CD4-positive, alpha-beta T cell treated with Interleukin-6 for 4 hours (primary cell): ENCODE measurements at regions not wholly inside any gene's neighbourhood (a gene's known extent, or its start where the extent isn't known, plus 50 kb on each side); places are given as distances from the start of the nearest gene placed in this dataset.
"Not testable (repeated sequence)": the region's sequence is repeated elsewhere in the genome, so short reads cannot be mapped to it uniquely, and the experiment has no call there.

Experiments used
- DNase-seq: peaks from one replicate; pipeline ENCODE4 v3.0.0-alpha.2; 2020; ENCODE audit warnings: mixed read lengths

DNA sequence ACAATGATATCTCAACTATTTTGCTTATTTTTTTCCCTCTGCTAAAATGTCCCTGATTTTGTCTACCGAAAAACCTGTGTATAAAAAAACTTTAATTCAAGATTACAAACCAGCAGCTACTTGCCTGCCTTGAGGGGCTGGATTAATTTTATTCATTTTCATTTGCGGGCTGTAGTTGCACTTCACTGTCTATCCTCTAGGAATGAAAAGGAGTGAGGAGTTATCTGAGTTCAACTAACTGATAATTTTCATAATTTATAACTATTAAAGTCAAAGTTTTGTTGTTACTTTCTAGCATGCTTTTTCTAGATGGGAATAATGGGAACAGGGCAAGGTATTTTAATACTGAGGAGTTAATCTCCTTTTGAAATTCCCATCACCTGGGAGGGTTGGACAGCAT is 50.3 kb upstream of the AGTPBP1 start:
- DNase-seq: not testable (repeated sequence)

DNA sequence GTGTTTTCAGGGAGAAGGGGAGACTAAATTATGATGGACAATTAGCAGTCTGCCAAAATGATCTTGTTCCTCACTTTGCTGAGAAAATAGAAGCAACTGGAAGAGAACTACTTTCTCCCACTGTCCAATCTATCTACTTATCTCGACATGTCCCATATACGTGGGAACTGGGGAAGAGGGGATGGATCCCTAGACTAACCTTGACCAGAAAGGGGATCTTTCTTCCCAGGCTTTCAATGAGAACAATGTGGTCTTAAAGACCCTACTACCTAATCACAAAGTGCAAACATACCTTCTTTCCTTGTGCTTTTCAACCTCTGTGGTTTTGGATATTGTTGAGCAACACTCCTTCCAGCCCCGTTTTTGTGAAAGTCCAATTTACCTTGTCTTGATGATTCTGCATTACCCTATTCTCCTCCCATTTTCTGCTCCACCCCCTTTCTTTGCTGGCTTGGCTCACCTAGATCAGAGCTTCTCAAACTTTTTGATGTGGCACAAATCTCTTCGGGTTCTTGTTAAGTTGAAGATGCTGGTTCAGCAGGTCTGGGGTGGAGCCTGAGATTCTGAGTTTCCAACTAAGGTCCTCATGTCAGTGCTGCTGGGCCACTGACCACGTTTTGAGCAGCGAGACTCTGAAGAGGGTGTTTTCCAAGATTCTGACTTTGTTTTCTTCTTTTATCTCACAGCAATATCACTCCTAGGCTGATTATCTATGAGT is 61.4 kb upstream of the AGTPBP1 start:
- DNase-seq: peak; percentile 55

DNA sequence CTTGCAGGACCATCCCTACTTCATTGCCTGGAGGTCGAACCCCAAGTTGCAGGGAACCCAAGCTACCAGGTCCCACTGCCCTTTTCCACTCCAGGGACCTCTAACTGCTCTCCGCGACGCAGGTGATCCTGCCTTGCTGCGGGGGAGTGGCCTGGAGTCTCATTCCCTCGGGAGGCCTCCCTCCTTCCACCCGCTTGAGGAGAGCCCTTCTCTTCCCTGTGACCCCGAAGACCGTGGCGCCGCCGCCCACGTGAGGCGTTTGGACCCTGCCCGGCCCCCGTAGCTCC is 63.0 kb upstream of the AGTPBP1 start:
- DNase-seq: not testable (repeated sequence)

DNA sequence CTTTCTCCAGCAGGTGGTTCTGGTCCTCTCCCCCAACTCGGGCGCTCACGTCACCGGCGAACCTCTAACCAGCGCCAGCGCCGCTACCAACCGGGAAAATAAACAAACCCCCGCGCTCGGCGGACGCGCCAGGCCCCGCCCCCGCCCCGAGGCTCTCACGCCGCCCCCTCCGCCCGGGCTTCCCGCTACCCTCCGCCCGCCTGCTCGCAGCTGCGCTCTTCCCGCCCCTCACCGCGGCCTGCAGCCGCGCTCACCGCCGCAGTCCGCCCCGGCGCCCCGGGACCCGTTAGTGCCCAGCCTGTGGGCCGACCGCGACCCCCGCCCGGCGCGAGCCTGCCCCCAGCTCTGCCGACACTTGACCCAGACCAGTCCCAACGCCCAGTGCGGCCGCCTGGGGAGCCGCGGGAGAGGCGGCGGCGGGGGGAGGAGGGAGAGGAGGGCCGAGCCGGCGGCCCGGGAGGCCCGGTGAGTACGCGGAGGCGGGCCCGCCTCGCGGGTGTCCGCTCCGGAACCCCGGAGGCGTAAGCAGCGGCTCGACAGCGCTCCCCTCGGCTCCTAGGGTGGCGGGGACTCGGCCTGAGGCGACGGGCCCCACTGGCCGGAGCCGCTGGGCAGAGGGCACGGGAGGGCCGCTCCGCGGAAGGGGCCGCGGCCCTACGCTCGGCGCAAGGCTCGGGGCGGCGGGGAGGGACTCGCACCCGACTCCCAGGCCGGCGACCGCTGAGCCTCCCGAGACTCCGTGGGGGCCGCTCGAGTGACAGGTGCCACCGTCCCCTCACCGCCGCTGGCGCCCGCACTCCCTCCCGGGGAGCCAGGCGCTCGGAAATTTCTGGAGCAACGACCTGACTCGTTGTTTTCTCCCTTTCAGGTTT is 63.6 kb upstream of the AGTPBP1 start:
- DNase-seq: peak; percentile 89

GRCh38 chr9:85808329-85808728 is 66.6 kb upstream of the AGTPBP1 start:
- DNase-seq: not testable (repeated sequence)

- not testable (repeated sequence) for DNase-seq
These were observed 71.6 kb upstream of the AGTPBP1 start for GRCh38 chr9:85813388-85813787.

DNA sequence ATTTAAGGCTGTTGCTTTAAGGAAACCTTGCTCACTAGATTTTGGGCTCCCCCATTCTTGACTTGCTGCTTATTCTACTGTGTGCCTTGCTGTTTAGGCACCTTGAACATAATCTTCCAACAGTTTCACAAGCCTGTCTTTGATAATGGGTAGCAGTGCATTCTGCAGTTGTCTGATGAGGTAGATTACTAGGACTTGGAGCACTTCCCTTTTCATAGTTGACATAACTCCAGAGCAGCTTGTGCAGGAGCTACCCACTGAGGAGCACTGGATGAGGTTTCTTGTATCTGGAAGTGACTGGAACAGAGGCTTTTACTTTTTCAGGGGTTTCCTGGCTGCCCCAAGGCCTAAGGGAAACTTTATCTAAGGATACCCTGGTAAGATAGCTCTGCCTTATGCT is 73.0 kb upstream of the AGTPBP1 start:
- not testable (repeated sequence) for DNase-seq

GRCh38 chr9:85818971-85819370 is 77.2 kb upstream of the AGTPBP1 start:
- DNase-seq: not testable (repeated sequence)

- not testable (repeated sequence) for DNase-seq
These were observed 78.8 kb upstream of the AGTPBP1 start for GRCh38 chr9:85820598-85820997.

GRCh38 chr9:85824949-85825348 is 83.2 kb upstream of the AGTPBP1 start:
- not testable (repeated sequence) for DNase-seq

DNA sequence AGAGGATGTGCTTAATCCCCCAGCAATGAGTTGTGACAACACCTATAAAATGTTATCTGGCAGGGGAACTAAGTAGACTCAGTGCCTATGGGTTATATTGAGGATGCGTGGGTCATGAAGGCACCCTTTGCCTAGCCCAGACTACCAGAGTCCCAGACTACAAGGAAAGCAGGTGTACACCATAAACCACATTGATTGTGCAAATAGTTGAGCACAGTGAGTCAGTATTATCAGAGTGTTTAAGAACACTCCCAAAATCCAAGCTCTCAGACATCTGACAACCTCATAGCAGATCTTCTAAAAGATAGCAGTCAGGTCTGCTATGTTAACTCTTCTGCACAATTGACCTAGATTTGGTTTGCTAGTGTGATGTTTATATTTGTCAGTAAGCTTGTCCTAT is 92.8 kb upstream of the AGTPBP1 start:
- not testable (repeated sequence) for DNase-seq

GRCh38 chr9:85843949-85844348 is 97.0 kb upstream of the NAA35 start:
- not testable (repeated sequence) for DNase-seq

GRCh38 chr9:85847782-85848181 is 93.2 kb upstream of the NAA35 start:
- DNase-seq: not testable (repeated sequence)

DNA sequence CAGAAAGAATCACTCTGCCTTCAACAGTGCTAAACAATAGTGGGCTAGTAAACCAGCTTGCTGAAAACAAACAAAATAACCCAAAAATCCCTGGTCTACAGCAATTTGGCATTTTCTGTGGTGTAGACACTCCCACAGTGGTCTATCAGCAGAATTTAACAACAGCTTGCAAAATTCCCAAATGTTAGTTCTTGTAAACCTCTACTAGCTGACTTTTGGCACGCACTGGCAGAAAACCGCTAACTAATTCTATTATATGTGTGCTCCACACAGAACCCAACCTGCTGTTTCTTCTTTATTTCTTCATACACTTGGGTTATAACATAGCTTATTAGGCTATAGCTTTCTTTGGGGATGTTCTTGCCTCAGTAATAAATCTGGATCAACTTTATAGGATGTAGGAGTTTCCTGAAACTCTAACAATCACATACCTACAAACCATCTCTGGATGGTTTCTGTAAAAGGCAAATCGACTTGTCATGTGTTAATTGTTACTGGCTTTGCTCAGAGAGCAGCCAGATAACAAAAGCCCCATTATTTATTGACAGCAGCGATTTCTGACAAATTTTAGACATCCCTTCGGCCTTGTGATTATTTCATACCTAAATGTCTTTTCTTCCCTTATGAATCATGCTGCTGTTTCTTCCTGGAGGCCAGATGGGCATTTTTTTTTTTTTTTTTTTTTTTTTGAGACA is 82.7 kb upstream of the NAA35 start:
- no peak for DNase-seq

DNA sequence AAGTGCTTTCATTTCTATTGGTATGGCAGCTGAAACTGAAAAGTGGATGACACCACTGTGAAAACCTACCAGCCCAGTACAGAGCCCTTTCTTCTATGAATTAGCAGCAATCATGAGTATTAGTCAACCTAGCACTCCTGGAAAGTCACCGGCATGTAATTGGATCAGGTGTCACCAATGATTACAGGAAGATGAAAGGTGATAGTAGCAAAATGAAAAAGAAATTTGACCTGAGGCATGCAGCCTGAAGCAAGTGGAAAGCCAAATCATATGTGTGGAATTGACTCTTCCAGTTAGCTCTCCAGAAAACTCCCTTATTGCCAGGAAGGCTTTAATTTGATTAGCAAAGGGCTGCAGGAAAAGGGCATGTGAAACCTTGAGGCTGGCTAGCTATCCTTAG is 81.2 kb upstream of the NAA35 start:
- no peak for DNase-seq

GRCh38 chr9:85861882-85862281 is 79.1 kb upstream of the NAA35 start:
- DNase-seq: not testable (repeated sequence)

- DNase-seq: no peak
These were observed 77.1 kb upstream of the NAA35 start for GRCh38 chr9:85863875-85864274.

DNA sequence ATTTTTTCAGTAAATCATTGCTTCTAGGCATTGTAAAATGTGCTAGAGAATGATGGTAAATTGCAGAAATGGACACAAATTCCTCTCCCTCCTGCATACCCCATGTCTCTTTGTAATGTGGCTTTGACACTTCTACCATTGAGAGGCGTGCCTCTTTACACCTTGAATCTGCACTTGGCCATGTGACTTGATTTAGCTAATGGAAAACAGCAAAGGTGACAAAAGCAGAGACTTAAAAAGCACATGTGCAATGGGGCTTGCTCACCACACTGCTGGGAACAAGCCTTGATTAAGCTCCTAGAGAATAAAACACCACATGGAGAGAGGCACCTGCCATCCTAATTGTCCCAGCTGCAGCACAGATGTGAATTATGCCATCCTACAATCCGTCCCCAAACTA is 69.9 kb upstream of the NAA35 start:
- DNase-seq: no peak

DNA sequence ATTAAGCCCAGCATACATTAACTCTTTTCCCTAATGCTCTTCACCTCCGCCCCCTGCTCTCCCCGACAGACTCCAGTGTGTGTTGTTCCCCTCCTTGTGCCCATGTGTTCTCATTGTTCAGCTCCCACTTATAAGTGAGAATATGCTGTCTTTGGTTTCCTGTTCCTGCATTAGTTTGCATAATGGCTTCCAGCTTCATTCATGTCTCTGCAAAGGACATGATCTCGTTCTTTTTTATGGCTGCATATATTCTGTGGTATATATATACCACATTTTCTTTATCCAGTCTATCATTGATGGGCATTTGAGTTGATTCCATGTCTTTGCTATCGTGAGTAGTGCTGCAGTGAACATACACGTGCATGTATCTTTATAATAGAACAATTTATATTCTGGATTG is 69.3 kb upstream of the NAA35 start:
- DNase-seq: not testable (repeated sequence)

DNA sequence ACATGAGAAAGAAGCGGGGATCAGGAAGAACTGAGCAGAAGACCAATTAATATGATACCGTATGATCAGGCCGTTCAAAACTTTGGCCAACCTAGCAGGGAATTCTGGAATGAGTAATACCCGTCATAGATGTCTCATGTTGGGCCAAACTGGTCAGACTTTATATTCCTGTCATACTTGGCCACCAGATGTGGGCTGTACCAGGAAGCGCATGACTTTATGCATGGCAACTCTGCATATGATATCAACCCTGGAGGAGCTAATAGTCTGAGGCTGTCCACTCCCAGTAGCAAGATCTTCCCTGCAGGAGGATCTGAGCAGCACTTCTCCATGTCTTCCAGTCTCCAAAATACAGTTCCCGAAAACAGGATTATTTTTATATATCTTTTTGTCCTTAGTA is 68.5 kb upstream of the NAA35 start:
- DNase-seq: no peak

DNA sequence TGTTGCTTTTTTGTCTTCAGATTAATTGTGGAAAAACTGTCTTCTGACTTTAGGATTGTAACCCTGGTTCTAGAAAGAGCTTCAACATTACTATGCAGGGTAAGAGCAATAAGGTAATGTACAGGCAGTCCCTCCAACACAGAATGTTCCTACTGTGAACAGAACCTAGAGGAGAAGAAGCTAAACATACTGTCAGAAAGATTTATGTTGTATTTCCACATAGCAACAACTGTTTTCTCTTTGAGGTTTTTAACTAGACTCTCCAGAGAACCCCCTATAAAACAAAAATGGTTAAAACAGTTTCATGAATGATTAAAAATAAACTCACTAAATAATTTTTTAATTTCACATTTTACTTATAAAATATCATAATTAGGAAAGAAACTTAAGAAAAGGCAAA is 64.3 kb upstream of the NAA35 start:
- no peak for DNase-seq

DNA sequence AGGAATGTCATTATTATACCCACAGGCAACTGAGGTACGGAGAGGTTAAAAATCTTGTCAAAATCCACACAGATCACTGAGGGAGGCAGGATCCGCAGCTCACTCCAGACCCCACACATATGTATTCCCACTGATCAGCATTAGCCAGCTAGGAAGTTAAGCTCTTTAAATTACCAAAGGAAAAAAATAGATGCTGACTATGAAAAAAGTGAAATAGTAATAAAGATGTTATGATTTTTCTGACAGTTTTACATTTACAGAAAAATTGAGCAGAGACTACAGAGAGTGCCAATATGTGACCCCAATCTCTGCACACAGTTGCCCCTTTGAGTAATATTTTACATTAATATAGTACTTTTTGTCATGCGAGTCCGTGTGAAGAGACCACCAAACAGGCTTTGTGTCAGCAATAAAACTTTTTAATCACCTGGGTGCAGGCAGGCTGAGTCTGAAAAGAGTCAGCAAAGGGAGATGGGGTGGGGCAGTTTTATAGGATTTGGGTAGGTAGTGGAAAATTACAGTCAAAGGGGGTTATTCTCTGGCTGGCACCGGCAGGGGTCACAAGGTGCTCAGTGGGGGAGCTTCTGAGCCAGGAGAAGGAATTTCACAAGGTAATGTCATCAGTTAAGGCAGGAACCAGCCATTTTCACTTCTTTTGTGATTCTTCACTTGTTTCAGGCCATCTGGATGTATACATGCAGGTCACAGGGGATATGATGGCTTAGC is 61.9 kb upstream of the NAA35 start:
- not testable (repeated sequence) for DNase-seq

DNA sequence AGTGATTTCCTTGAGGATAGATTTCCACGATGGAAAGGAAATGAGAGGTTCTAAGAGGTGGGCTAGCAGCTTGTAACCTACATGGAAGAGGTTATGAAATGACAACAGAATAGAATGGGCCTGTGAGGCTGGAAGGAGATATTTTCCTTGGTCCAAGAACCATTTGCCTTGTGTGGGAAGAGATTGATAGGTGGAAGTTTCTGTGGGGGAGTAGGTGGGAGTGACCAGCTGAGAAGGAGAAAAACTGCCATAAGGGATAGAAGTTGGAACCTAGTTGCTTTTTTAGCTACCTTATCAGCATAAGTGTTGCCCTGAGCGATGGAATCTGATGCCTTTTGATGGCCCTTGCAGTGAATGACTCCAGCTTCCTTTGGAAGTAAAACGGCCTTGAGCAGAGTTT is 60.4 kb upstream of the NAA35 start:
- DNase-seq: not testable (repeated sequence)
